Right lobe of liver (tissue), 4 donors: ENCODE measurements at regions not wholly inside any gene's neighbourhood (a gene's known extent, or its start where the extent isn't known, plus 50 kb on each side); places are given as distances from the start of the nearest gene placed in this dataset.

Experiments
- POLR2A ChIP-seq: fragments of 450-650 bp; IDR thresholded peaks from one replicate; pipeline ENCODE4 v1.6.1; 2017; ENCODE audit warnings: antibody characterized with exemption, mild to moderate bottlenecking
- TF ChIP-seq, protein P1 (sequence below), 4 donors: fragments of 200-600 bp in 3 of 4; fragments of 450-650 bp in 1 of 4; IDR thresholded peaks; one replicate each; pipeline versions ENCODE4 v1.5.1 to v1.8.0; 2016 to 2022; ENCODE audit warnings: antibody characterized with exemption in 4 of 4, mild to moderate bottlenecking in 2 of 4
- donor health status: DM: no; HTN: no; CAD: no.
- donor health status: DM: no; HTN: no; CAD: no.
- donor health status: DM: no; HTN: yes; CAD: no.

- TF ChIP-seq, protein P1, sequence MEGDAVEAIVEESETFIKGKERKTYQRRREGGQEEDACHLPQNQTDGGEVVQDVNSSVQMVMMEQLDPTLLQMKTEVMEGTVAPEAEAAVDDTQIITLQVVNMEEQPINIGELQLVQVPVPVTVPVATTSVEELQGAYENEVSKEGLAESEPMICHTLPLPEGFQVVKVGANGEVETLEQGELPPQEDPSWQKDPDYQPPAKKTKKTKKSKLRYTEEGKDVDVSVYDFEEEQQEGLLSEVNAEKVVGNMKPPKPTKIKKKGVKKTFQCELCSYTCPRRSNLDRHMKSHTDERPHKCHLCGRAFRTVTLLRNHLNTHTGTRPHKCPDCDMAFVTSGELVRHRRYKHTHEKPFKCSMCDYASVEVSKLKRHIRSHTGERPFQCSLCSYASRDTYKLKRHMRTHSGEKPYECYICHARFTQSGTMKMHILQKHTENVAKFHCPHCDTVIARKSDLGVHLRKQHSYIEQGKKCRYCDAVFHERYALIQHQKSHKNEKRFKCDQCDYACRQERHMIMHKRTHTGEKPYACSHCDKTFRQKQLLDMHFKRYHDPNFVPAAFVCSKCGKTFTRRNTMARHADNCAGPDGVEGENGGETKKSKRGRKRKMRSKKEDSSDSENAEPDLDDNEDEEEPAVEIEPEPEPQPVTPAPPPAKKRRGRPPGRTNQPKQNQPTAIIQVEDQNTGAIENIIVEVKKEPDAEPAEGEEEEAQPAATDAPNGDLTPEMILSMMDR (IDR thresholded peaks at IDR 0.05) = no peak
- TF ChIP-seq POLR2A = no peak
These were observed 61.1 kb upstream of the NEBL start for GRCh38 chr10:20958225-20958624.
